ENCODE measurements at regions not wholly inside any gene's neighbourhood (a gene's known extent, or its start where the extent isn't known, plus 50 kb on each side); places are given as distances from the start of the nearest gene placed in this dataset.

- Histone ChIP-seq H3K36me3 (ENCODE audit: insufficient read depth, low read length) (no peaks in the 10 kb centered on the region), H3K9me3 (ENCODE audit: low read depth, low read length) (no peaks in the 10 kb centered on the region), H3K4me3 (no peak overlapping the region), H3K27ac (no peak overlapping the region), H3K9ac (ENCODE audit: insufficient read length) (no peak overlapping the region)
- DNase-seq (ENCODE audit: low read depth, low spot score): no peak
- TF ChIP-seq FOXP2 (optimal IDR thresholded peaks at IDR 0.05; ENCODE audit: control extremely low read depth, extremely low read length, insufficient read depth) (no peak), POLR2AphosphoS5 (IDR thresholded peaks at IDR 0.05; ENCODE audit: borderline replicate concordance, low read depth, low read length) (no peak), EZH2 (IDR thresholded peaks at IDR 0.05) (no peak)
Observed at GRCh38 chr1:229951856-229952534, 115.0 kb upstream of the GALNT2 start.

- no peak overlapping the region for H3K9ac ChIP-seq (ENCODE audit: insufficient read length)
- no peaks in the 10 kb centered on the region for H3K9me3 ChIP-seq (ENCODE audit: low read depth, low read length)
- H3K36me3 ChIP-seq (ENCODE audit: insufficient read depth, low read length): no peaks in the 10 kb centered on the region
- DNase-seq (ENCODE audit: low read depth, low spot score): no peak
- TF ChIP-seq FOXP2 (optimal IDR thresholded peaks at IDR 0.05; ENCODE audit: control extremely low read depth, extremely low read length, insufficient read depth) (no peak), EZH2 (IDR thresholded peaks at IDR 0.05) (no peak), POLR2AphosphoS5 (IDR thresholded peaks at IDR 0.05; ENCODE audit: borderline replicate concordance, low read depth, low read length) (no peak)
- H3K27ac ChIP-seq: no peak overlapping the region
- H3K4me3 ChIP-seq: no peak overlapping the region
Observed at GRCh38 chr1:229952670-229953520, 114.1 kb upstream of the GALNT2 start.

- TF ChIP-seq EZH2 (IDR thresholded peaks at IDR 0.05) (no peak), FOXP2 (optimal IDR thresholded peaks at IDR 0.05; ENCODE audit: control extremely low read depth, extremely low read length, insufficient read depth) (no peak), POLR2AphosphoS5 (IDR thresholded peaks at IDR 0.05; ENCODE audit: borderline replicate concordance, low read depth, low read length) (no peak)
- Histone ChIP-seq H3K4me3 (no peak overlapping the region), H3K27ac (no peak overlapping the region), H3K9ac (ENCODE audit: insufficient read length) (no peak overlapping the region), H3K36me3 (ENCODE audit: insufficient read depth, low read length) (no peaks in the 10 kb centered on the region), H3K9me3 (ENCODE audit: low read depth, low read length) (no peaks in the 10 kb centered on the region)
- no peak for DNase-seq (ENCODE audit: low read depth, low spot score)
Observed at GRCh38 chr1:229953736-229954326, 113.2 kb upstream of the GALNT2 start.

GRCh38 chr1:229964281-229964680 lies 102.8 kb upstream of the GALNT2 start:
- DNase-seq (ENCODE audit: low read depth, low spot score): no peak
- Histone ChIP-seq H3K4me3 (no peak overlapping the region), H3K9me3 (ENCODE audit: low read depth, low read length) (no peaks in the 10 kb centered on the region), H3K27ac (no peak overlapping the region), H3K36me3 (ENCODE audit: insufficient read depth, low read length) (no peaks in the 10 kb centered on the region), H3K9ac (ENCODE audit: insufficient read length) (no peak overlapping the region)
- no peak for TF ChIP-seq POLR2AphosphoS5 (IDR thresholded peaks at IDR 0.05; ENCODE audit: borderline replicate concordance, low read depth, low read length)
- no peak for TF ChIP-seq EZH2 (IDR thresholded peaks at IDR 0.05)
- TF ChIP-seq FOXP2 (optimal IDR thresholded peaks at IDR 0.05; ENCODE audit: control extremely low read depth, extremely low read length, insufficient read depth): no peak

- no peaks in the 10 kb centered on the region for H3K9me3 ChIP-seq (ENCODE audit: low read depth, low read length)
- no peak for DNase-seq (ENCODE audit: low read depth, low spot score)
- no peak overlapping the region for H3K4me3 ChIP-seq
- TF ChIP-seq FOXP2 (optimal IDR thresholded peaks at IDR 0.05; ENCODE audit: control extremely low read depth, extremely low read length, insufficient read depth) (no peak), EZH2 (IDR thresholded peaks at IDR 0.05) (no peak), POLR2AphosphoS5 (IDR thresholded peaks at IDR 0.05; ENCODE audit: borderline replicate concordance, low read depth, low read length) (no peak)
- no peak overlapping the region for H3K27ac ChIP-seq
- H3K9ac ChIP-seq (ENCODE audit: insufficient read length): no peak overlapping the region
- no peaks in the 10 kb centered on the region for H3K36me3 ChIP-seq (ENCODE audit: insufficient read depth, low read length)
Observed at GRCh38 chr1:229970714-229971113, 96.3 kb upstream of the GALNT2 start.

- Histone ChIP-seq H3K36me3 (ENCODE audit: insufficient read depth, low read length) (no peaks in the 10 kb centered on the region), H3K27ac (no peak overlapping the region), H3K9ac (ENCODE audit: insufficient read length) (no peak overlapping the region), H3K9me3 (ENCODE audit: low read depth, low read length) (no peaks in the 10 kb centered on the region), H3K4me3 (no peak overlapping the region)
- no peak for DNase-seq (ENCODE audit: low read depth, low spot score)
- no peak for TF ChIP-seq FOXP2 (optimal IDR thresholded peaks at IDR 0.05; ENCODE audit: control extremely low read depth, extremely low read length, insufficient read depth)
- TF ChIP-seq POLR2AphosphoS5 (IDR thresholded peaks at IDR 0.05; ENCODE audit: borderline replicate concordance, low read depth, low read length): no peak
- TF ChIP-seq EZH2 (IDR thresholded peaks at IDR 0.05): no peak
Observed at GRCh38 chr1:229971141-229971540, 95.9 kb upstream of the GALNT2 start.

- no peak for DNase-seq (ENCODE audit: low read depth, low spot score)
- no peaks in the 10 kb centered on the region for H3K9me3 ChIP-seq (ENCODE audit: low read depth, low read length)
- no peak overlapping the region for H3K27ac ChIP-seq
- no peak for TF ChIP-seq EZH2 (IDR thresholded peaks at IDR 0.05)
- no peak for TF ChIP-seq POLR2AphosphoS5 (IDR thresholded peaks at IDR 0.05; ENCODE audit: borderline replicate concordance, low read depth, low read length)
- no peak for TF ChIP-seq FOXP2 (optimal IDR thresholded peaks at IDR 0.05; ENCODE audit: control extremely low read depth, extremely low read length, insufficient read depth)
- H3K4me3 ChIP-seq: no peak overlapping the region
- H3K9ac ChIP-seq (ENCODE audit: insufficient read length): no peak overlapping the region
- H3K36me3 ChIP-seq (ENCODE audit: insufficient read depth, low read length): no peaks in the 10 kb centered on the region
Observed at GRCh38 chr1:229972600-229973296, 94.3 kb upstream of the GALNT2 start.

GRCh38 chr1:229973297-229973612 lies 93.8 kb upstream of the GALNT2 start:
- Histone ChIP-seq H3K36me3 (ENCODE audit: insufficient read depth, low read length) (no peaks in the 10 kb centered on the region), H3K4me3 (no peak overlapping the region), H3K9me3 (ENCODE audit: low read depth, low read length) (no peaks in the 10 kb centered on the region), H3K27ac (no peak overlapping the region), H3K9ac (ENCODE audit: insufficient read length) (no peak overlapping the region)
- DNase-seq (ENCODE audit: low read depth, low spot score): no peak
- TF ChIP-seq FOXP2 (optimal IDR thresholded peaks at IDR 0.05; ENCODE audit: control extremely low read depth, extremely low read length, insufficient read depth) (no peak), POLR2AphosphoS5 (IDR thresholded peaks at IDR 0.05; ENCODE audit: borderline replicate concordance, low read depth, low read length) (no peak), EZH2 (IDR thresholded peaks at IDR 0.05) (no peak)
